ENCODE measurements at regions not wholly inside any gene's neighbourhood (a gene's known extent, or its start where the extent isn't known, plus 50 kb on each side); places are given as distances from the start of the nearest gene placed in this dataset.

DNA sequence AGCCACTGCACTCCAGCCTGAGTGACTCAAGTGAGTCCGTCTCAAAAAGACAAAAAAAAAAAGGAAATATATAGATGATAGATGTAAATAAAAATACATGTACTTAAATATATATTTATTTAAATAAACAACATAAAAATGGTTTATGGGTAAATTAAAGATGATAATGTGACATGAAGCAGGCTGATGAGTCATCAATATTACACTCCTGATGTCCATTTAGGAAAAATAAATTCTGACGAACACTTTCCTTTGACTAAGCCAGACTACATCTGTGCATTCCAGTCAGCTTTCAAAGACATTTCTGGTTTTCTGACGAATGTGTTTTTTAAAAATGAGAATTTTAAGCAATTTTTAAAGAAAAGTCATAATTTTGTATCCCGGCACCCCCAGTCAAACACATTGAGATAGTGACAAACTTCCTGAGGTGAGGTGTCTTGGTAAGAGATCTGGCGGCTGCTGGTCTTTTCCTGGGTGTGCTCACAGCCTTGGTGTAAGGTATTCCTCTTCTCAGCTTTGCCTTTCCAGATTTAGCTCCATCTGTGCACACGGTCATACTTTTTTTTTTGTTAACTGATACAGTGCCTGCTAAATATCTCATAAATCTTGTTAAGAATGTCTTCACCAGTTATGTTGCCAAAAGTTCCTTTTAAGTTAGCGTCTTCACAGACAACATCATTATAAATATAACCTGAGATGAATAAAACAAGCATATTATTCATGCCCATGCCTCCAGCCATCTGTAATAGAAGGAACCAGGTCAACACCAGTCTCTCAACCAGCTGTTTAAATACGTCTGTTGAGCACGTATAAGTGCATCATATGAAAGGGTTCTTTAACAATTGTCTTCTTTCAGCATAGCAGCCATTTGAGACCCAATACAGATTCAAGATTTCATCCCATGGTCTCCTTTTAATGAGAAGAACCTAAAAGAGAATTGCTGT lies 214.5 kb upstream of the PLD5 start (continued):
- TF ChIP-seq ZNF318 (CRISPR knock-in tag; IDR thresholded peaks at IDR 0.05) (no peak), ZNF333 (CRISPR knock-in tag; IDR thresholded peaks at IDR 0.05; ENCODE audit: borderline replicate concordance) (no peak)

GRCh38 chr1:242736611-242737010 lies 212.1 kb upstream of the PLD5 start:
- no TSS peak for BruUV-seq (replicated peaks)
- no peak overlapping the region for H3K4me2 ChIP-seq (ENCODE audit: low read depth, low read length)
- no peaks in the 10 kb centered on the region for H3K79me2 ChIP-seq (ENCODE audit: insufficient read depth, low read length)
- no peak for ATAC-seq
- no peak overlapping the region for H3K4me3 ChIP-seq (replicated peaks in 1 of 3; ENCODE audit: insufficient read depth in 1 of 3, low read depth in 2 of 3, low read length in 3 of 3)
- peaks cover 4% of the 10 kb centered on the region; the same call in 1 of the 2 replicates for H3K9me3 ChIP-seq (ENCODE audit: low read length)
- POLR2A ChIA-PET = no interaction called here
- no peaks in the 10 kb centered on the region; a peak in 1 of 5 replicates for H3K27me3 ChIP-seq (ENCODE audit: control insufficient read depth in 1 of 2, insufficient read depth in 2 of 2, low read length in 2 of 2)
- no peak overlapping the region for H3K27ac ChIP-seq (ENCODE audit: extremely low read length, insufficient read depth, low read length)
- 0% methylated on average over 1 of the region's 1 CpG for WGBS (ENCODE audit: low lambda C conversion rate)
- intact Hi-C loops (cut with micrococcal nuclease; ENCODE audit: unreplicated experiment) (no loop called here), in situ Hi-C loops (cut with HindIII; ENCODE audit: extremely low pct_ligation_motif_present, low pct_unique_long_range_greater_than_20kb) (no loop called here)
- no peaks in the 10 kb centered on the region for H4K20me1 ChIP-seq (ENCODE audit: insufficient read depth, low read length)
- FAIRE-seq = no peak
- H3K9ac ChIP-seq (ENCODE audit: insufficient read depth, low read depth, low read length) = no peak overlapping the region
- CTCF ChIA-PET (ENCODE audit: low intra/inter-chr PET ratio, low total read pairs) = no interaction called here
- no peak overlapping the region for H2AFZ ChIP-seq (ENCODE audit: low read length)
- no peak for DNase-seq (ENCODE audit: low spot score)
- H3K4me1 ChIP-seq (ENCODE audit: insufficient read depth, low read length) = no peaks in the 10 kb centered on the region
- no peaks in the 10 kb centered on the region for H3K36me3 ChIP-seq (replicated peaks in 1 of 2; ENCODE audit: control insufficient read depth in 1 of 2, insufficient read depth in 2 of 2, low read length in 2 of 2)
- TF ChIP-seq NPAS2 (CRISPR knock-in tag; IDR thresholded peaks at IDR 0.05; ENCODE audit: borderline replicate concordance) (no peak), NAIF1 (CRISPR knock-in tag; IDR thresholded peaks at IDR 0.05; ENCODE audit: borderline replicate concordance) (no peak), RCOR2 (CRISPR knock-in tag; IDR thresholded peaks at IDR 0.05) (no peak), ZNF33A (CRISPR knock-in tag; IDR thresholded peaks at IDR 0.05; ENCODE audit: borderline replicate concordance) (no peak), ZFP82 (CRISPR knock-in tag; IDR thresholded peaks at IDR 0.05; ENCODE audit: borderline replicate concordance) (no peak)
- TF ChIP-seq, protein P1, sequence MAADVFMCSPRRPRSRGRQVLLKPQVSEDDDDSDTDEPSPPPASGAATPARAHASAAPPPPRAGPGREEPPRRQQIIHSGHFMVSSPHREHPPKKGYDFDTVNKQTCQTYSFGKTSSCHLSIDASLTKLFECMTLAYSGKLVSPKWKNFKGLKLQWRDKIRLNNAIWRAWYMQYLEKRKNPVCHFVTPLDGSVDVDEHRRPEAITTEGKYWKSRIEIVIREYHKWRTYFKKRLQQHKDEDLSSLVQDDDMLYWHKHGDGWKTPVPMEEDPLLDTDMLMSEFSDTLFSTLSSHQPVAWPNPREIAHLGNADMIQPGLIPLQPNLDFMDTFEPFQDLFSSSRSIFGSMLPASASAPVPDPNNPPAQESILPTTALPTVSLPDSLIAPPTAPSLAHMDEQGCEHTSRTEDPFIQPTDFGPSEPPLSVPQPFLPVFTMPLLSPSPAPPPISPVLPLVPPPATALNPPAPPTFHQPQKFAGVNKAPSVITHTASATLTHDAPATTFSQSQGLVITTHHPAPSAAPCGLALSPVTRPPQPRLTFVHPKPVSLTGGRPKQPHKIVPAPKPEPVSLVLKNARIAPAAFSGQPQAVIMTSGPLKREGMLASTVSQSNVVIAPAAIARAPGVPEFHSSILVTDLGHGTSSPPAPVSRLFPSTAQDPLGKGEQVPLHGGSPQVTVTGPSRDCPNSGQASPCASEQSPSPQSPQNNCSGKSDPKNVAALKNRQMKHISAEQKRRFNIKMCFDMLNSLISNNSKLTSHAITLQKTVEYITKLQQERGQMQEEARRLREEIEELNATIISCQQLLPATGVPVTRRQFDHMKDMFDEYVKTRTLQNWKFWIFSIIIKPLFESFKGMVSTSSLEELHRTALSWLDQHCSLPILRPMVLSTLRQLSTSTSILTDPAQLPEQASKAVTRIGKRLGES (CRISPR knock-in tag; IDR thresholded peaks at IDR 0.05; ENCODE audit: borderline replicate concordance) = no peak
